ENCODE measurements at regions not wholly inside any gene's neighbourhood (a gene's known extent, or its start where the extent isn't known, plus 50 kb on each side); places are given as distances from the start of the nearest gene placed in this dataset.

DNA sequence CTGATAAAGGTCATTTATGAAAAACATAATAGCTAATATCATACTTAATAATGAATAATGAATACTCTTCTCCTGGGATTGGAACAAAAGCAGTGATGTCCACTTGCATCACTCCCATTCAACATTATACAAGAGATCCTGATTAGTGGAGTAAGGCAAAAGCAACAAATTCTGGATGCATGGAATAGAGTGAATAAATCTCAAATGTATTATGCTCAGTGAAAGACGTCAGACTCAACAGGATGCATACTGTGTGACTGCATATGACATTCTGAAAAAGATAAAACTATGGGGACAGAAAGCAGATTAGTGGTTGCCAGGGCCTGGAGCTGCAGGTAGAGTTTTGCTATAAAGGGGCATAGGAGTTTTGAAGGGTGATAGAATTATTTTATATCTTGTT lies 77.6 kb upstream of the ZBTB20 start:
- no peak for ATAC-seq
- no peak overlapping the region for H3K4me3 ChIP-seq
- SMC1A ChIA-PET (ENCODE audit: uncharacterized antibody, unreplicated experiment) = no interaction called here
- H3K79me2 ChIP-seq (ENCODE audit: control insufficient read depth, insufficient read depth, low read length) = no peaks in the 10 kb centered on the region
- RAD21 ChIA-PET (ENCODE audit: unreplicated experiment) = no interaction called here
- no peak overlapping the region for H2AFZ ChIP-seq (ENCODE audit: control insufficient read depth, low read depth, low read length)
- POLR2A ChIA-PET = no interaction called here
- intact Hi-C loops (cut with micrococcal nuclease; ENCODE audit: unreplicated experiment) (no loop called here), in situ Hi-C loops (cut with MboI) (loop anchor here (10.0 kb wide), 1 partner anchor 560 kb away; no protein-coding TSS in a partner anchor)
- H3K27ac ChIP-seq (ENCODE audit: control insufficient read depth, insufficient read depth) = no peak overlapping the region
- no peak for TF ChIP-seq EP300 (IDR thresholded peaks at IDR 0.05; ENCODE audit: borderline replicate concordance in 1 of 2, control insufficient read depth in 1 of 2, low read depth in 2 of 2, low read length in 2 of 2)
- no peak overlapping the region for H3K9ac ChIP-seq (ENCODE audit: control insufficient read depth, insufficient read depth, low read length)
- CTCF ChIA-PET = interaction anchor here (0.8 kb wide), 1 partner anchor 11 kb away, joined by 3 read pairs; no protein-coding TSS in a partner anchor
- no peaks in the 10 kb centered on the region for H3K36me3 ChIP-seq (ENCODE audit: control insufficient read depth in 2 of 2, insufficient read depth in 2 of 2, low read length in 1 of 2)
- BruUV-seq (replicated peaks) = no TSS peak
- WGBS (ENCODE audit: insufficient coverage, insufficient replicate concordance, low lambda C conversion rate, missing lambda C conversion rate) = 0% methylated on average over 1 of the region's 1 CpG
- H3K27me3 ChIP-seq (replicated peaks in 1 of 2; ENCODE audit: control insufficient read depth in 2 of 2, insufficient read depth in 2 of 2, low read length in 1 of 2) = no peaks in the 10 kb centered on the region; a peak in 1 of 4 replicates
- H4K20me1 ChIP-seq (ENCODE audit: control insufficient read depth, insufficient read depth) = no peaks in the 10 kb centered on the region
- H3K9me3 ChIP-seq (replicated peaks; ENCODE audit: control insufficient read depth, insufficient read depth, low read length) = no peaks in the 10 kb centered on the region
- H3K4me2 ChIP-seq (ENCODE audit: control insufficient read depth, insufficient read depth) = no peak overlapping the region
- no peak for DNase-seq (ENCODE audit: low read depth, low spot score)
- no peaks in the 10 kb centered on the region for H3K4me1 ChIP-seq (ENCODE audit: control insufficient read depth, insufficient read depth, low read length)
- no peak for FAIRE-seq

DNA sequence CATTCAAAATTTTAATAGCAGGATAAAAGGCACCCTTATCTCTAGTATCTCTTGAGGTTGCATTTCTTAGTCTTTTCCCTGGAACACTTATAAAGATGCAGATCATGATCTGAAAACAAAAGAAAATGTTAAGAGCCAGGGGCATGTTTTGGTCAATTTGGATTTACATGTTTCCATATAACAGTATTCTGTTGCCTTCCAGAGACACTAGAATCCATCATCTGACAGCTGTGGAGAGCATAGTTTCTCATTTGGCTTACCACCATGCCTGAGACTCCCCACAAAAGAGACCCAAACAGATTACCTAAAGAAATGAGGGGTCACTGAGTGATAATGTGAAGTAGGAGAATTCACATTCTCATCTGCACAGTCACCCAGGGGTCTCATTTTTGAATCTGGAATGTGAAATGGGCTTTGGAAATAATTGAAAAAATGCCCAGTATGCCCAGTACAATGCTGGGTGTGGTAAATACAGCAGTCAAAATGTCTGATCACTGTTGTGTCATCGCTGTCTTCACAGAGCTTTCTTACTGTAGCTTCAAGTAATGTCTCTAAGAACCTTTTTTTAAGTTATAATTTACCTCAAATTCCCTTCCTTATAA lies 79.9 kb upstream of the ZBTB20 start:
- CTCF ChIA-PET = interaction anchor here (0.9 to 2.4 kb wide), 2 partner anchors 9 to 466 kb away, joined by 3 to 11 read pairs; no protein-coding TSS in a partner anchor
- TF ChIP-seq, protein P1, sequence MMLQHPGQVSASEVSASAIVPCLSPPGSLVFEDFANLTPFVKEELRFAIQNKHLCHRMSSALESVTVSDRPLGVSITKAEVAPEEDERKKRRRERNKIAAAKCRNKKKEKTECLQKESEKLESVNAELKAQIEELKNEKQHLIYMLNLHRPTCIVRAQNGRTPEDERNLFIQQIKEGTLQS (IDR thresholded peaks at IDR 0.05; ENCODE audit: borderline replicate concordance, extremely low read depth, low read depth, low read length) = no peak
- no peak for TF ChIP-seq NR2F1 (conservative IDR thresholded peaks at IDR 0.05)
- TF ChIP-seq TCF12 (IDR thresholded peaks at IDR 0.05; ENCODE audit: low read depth, low read length) = no peak
- TF ChIP-seq, protein P2, sequence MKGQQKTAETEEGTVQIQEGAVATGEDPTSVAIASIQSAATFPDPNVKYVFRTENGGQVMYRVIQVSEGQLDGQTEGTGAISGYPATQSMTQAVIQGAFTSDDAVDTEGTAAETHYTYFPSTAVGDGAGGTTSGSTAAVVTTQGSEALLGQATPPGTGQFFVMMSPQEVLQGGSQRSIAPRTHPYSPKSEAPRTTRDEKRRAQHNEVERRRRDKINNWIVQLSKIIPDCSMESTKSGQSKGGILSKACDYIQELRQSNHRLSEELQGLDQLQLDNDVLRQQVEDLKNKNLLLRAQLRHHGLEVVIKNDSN (IDR thresholded peaks at IDR 0.05; ENCODE audit: borderline replicate concordance, extremely low read length, insufficient read depth, low read depth, low read length) = no peak
- no peak for TF ChIP-seq TCF7 (IDR thresholded peaks at IDR 0.05; ENCODE audit: borderline replicate concordance)
- TF ChIP-seq CHD2 (IDR thresholded peaks at IDR 0.05; ENCODE audit: borderline replicate concordance, low read depth, low read length) = no peak
- no peak for TF ChIP-seq RBBP5 (conservative IDR thresholded peaks at IDR 0.05)
- no peak for TF ChIP-seq ZZZ3 (IDR thresholded peaks at IDR 0.05; ENCODE audit: control insufficient read depth, insufficient read length, low read depth)
- no peak for TF ChIP-seq CREM (IDR thresholded peaks at IDR 0.05; ENCODE audit: low read depth)
- TF ChIP-seq BMI1 (IDR thresholded peaks at IDR 0.05; ENCODE audit: borderline replicate concordance) = no peak
- TF ChIP-seq TBL1XR1 (IDR thresholded peaks at IDR 0.05; ENCODE audit: low read depth, low read length) = no peak
- no peak for TF ChIP-seq POLR2A (IDR thresholded peaks at IDR 0.05; ENCODE audit: low read depth, low read length)
- TF ChIP-seq, protein P3, sequence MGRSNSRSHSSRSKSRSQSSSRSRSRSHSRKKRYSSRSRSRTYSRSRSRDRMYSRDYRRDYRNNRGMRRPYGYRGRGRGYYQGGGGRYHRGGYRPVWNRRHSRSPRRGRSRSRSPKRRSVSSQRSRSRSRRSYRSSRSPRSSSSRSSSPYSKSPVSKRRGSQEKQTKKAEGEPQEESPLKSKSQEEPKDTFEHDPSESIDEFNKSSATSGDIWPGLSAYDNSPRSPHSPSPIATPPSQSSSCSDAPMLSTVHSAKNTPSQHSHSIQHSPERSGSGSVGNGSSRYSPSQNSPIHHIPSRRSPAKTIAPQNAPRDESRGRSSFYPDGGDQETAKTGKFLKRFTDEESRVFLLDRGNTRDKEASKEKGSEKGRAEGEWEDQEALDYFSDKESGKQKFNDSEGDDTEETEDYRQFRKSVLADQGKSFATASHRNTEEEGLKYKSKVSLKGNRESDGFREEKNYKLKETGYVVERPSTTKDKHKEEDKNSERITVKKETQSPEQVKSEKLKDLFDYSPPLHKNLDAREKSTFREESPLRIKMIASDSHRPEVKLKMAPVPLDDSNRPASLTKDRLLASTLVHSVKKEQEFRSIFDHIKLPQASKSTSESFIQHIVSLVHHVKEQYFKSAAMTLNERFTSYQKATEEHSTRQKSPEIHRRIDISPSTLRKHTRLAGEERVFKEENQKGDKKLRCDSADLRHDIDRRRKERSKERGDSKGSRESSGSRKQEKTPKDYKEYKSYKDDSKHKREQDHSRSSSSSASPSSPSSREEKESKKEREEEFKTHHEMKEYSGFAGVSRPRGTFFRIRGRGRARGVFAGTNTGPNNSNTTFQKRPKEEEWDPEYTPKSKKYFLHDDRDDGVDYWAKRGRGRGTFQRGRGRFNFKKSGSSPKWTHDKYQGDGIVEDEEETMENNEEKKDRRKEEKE (IDR thresholded peaks at IDR 0.05) = no peak

More for the DNA sequence above, 79.9 kb upstream of the ZBTB20 start:
- H3K36me3 ChIP-seq (ENCODE audit: control insufficient read depth in 2 of 2, insufficient read depth in 2 of 2, low read length in 1 of 2) = no peaks in the 10 kb centered on the region
- in situ Hi-C loops (cut with MboI) = loop anchor here (10.0 kb wide), 1 partner anchor 558 kb away; no protein-coding TSS in a partner anchor
- H3K4me1 ChIP-seq (ENCODE audit: control insufficient read depth, insufficient read depth, low read length) = no peaks in the 10 kb centered on the region
- BruUV-seq (replicated peaks) = no TSS peak
- no peaks in the 10 kb centered on the region; a peak in 1 of 4 replicates for H3K27me3 ChIP-seq (replicated peaks in 1 of 2; ENCODE audit: control insufficient read depth in 2 of 2, insufficient read depth in 2 of 2, low read length in 1 of 2)
- H3K4me2 ChIP-seq (ENCODE audit: control insufficient read depth, insufficient read depth) = no peak overlapping the region
- RAD21 ChIA-PET (ENCODE audit: unreplicated experiment) = no interaction called here
- no peak overlapping the region for H3K4me3 ChIP-seq
- no peaks in the 10 kb centered on the region for H3K79me2 ChIP-seq (ENCODE audit: control insufficient read depth, insufficient read depth, low read length)
- 19% methylated on average over 1 of the region's 1 CpG for WGBS (ENCODE audit: insufficient coverage, insufficient replicate concordance, low lambda C conversion rate, missing lambda C conversion rate)
- ATAC-seq = no peak
- DNase-seq (ENCODE audit: low read depth, low spot score) = no peak
- no peaks in the 10 kb centered on the region for H4K20me1 ChIP-seq (ENCODE audit: control insufficient read depth, insufficient read depth)
- intact Hi-C loops (cut with micrococcal nuclease; ENCODE audit: unreplicated experiment) = no loop called here
- SMC1A ChIA-PET (ENCODE audit: uncharacterized antibody, unreplicated experiment) = interaction anchor here (1.1 kb wide), 2 partner anchors 11 to 103 kb away, joined by 3 read pairs; no protein-coding TSS in a partner anchor
- H3K9me3 ChIP-seq (replicated peaks; ENCODE audit: control insufficient read depth, insufficient read depth, low read length) = no peaks in the 10 kb centered on the region
- POLR2A ChIA-PET = no interaction called here
- H3K9ac ChIP-seq (ENCODE audit: control insufficient read depth, insufficient read depth, low read length) = no peak overlapping the region
- no peak overlapping the region for H3K27ac ChIP-seq (ENCODE audit: control insufficient read depth, insufficient read depth)
- FAIRE-seq = no peak
- H2AFZ ChIP-seq (ENCODE audit: control insufficient read depth, low read depth, low read length) = no peak overlapping the region
